NB4 (cell line): ENCODE measurements at regions not wholly inside any gene's neighbourhood (a gene's known extent, or its start where the extent isn't known, plus 50 kb on each side); places are given as distances from the start of the nearest gene placed in this dataset.

Source experiments
- DNase-seq: peaks from one replicate; pipeline ENCODE4 v3.0.0; 2010; ENCODE audit warnings: low read depth
- H3K4me3 ChIP-seq: one replicate; pipeline ENCODE4 v1.5.1; 2011; ENCODE audit warnings: mild to moderate bottlenecking, low read depth, low read length, moderate library complexity
- MAX ChIP-seq: IDR thresholded peaks from 2 replicates; pipeline ENCODE4 v1.6.1; 2011; ENCODE audit warnings: low read depth, low read length
- MYC ChIP-seq: IDR thresholded peaks from 2 replicates; pipeline ENCODE4 v1.6.1; 2011; ENCODE audit warnings: low read depth, low read length
- POLR2A ChIP-seq: IDR thresholded peaks from 2 replicates; pipeline ENCODE4 v1.6.1; 2011; ENCODE audit warnings: mild to moderate bottlenecking; ENCODE audit not compliant: insufficient read length; ENCODE audit errors: extremely low read depth
- TF ChIP-seq, protein P1 (sequence below): IDR thresholded peaks from one replicate; pipeline ENCODE4 v1.5.1; 2012; ENCODE audit warnings: low read depth, low read length

DNA sequence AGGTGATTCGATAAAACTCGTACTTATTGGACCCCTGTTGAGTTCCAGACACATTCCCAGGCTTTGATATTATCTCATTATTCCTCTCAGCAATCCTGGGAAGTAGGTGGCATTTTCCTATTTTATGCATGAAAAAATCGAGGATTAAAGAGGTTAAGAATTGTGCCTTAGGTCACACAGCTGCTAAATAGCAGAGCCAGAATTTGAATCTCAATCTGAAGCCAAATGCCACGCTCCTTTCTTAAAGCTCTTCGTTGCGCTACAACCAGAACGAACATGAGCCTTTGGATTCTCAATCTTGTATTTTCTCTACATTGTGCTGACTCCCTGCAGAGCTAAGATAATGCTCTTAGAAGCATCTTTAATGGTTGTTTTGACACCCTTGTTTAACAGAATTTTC is 527.8 kb upstream of the TLE4 start:
- H3K4me3 ChIP-seq = no peak overlapping the region
- TF ChIP-seq MAX = no peak
- TF ChIP-seq, protein P1, sequence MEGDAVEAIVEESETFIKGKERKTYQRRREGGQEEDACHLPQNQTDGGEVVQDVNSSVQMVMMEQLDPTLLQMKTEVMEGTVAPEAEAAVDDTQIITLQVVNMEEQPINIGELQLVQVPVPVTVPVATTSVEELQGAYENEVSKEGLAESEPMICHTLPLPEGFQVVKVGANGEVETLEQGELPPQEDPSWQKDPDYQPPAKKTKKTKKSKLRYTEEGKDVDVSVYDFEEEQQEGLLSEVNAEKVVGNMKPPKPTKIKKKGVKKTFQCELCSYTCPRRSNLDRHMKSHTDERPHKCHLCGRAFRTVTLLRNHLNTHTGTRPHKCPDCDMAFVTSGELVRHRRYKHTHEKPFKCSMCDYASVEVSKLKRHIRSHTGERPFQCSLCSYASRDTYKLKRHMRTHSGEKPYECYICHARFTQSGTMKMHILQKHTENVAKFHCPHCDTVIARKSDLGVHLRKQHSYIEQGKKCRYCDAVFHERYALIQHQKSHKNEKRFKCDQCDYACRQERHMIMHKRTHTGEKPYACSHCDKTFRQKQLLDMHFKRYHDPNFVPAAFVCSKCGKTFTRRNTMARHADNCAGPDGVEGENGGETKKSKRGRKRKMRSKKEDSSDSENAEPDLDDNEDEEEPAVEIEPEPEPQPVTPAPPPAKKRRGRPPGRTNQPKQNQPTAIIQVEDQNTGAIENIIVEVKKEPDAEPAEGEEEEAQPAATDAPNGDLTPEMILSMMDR = no peak
- no peak for TF ChIP-seq POLR2A
- no peak for TF ChIP-seq MYC
- DNase-seq = no peak

DNA sequence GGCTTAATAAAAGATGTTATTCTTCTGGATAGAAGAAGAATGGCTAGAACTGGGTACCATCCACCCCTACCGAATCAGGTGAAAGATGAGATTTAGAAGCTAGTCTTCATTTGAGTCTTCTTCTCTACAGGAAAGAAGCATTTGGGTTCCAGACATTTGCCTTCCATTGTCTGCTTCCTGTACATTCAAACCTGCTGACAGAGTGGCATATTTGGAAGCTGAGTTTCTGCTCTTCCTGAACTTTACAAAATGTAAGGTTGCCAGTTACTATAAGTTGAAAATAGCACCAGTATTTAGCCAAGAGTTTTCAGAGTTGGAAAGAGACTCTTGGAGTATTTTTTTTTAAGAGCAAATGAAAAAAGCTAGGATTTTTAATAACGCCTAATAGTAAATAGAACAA is 525.4 kb upstream of the TLE4 start:
- DNase-seq = no peak

DNA sequence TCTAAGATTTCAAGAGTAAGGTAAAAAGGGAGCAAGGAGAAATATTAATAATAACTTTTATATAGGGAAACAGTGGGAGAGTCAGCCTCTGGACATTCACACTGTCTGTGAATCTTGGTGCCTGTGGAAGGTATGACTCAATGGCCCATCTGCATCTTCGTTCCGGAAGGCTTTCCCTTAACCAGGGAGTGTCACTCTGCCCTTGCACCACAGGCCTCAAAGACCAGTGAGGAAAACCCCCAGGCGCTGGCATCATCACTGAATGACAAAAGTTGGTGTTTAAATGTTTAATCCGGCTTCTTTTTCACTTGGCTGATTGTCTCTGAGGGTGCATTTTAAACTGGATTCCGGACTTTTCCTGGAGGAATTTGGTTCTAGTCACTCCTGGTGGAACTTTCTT is 522.4 kb upstream of the TLE4 start:
- TF ChIP-seq POLR2A = no peak
- TF ChIP-seq MAX = no peak
- TF ChIP-seq MYC = no peak
- TF ChIP-seq, protein P1 = no peak
- DNase-seq = no peak
- no peak overlapping the region for H3K4me3 ChIP-seq

More for the DNA sequence above, 525.4 kb upstream of the TLE4 start:
- no peak overlapping the region for H3K4me3 ChIP-seq
- TF ChIP-seq, protein P1 = no peak
- no peak for TF ChIP-seq MYC
- no peak for TF ChIP-seq MAX
- no peak for TF ChIP-seq POLR2A

DNA sequence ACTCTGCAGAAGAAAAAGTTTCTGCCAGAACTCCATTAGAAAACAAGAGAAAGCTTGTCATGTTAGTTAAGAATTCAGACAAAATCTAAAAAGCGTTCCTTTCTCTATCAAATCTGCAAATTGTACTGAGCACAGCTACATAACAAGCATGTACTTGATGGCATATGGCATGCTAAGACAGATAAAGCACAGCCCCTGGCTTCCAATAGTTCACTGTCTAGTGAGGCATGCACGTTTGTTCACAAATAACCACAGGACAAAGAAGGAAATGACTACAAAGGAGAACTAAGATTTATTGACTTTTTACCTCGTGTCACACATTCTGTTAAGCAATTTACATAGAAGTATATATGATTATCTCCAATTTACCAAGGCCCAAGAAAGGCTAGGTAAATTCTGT is 518.2 kb upstream of the TLE4 start:
- TF ChIP-seq, protein P1 = no peak
- TF ChIP-seq POLR2A = no peak
- TF ChIP-seq MAX = no peak
- no peak for TF ChIP-seq MYC
- no peak overlapping the region for H3K4me3 ChIP-seq
- no peak for DNase-seq

DNA sequence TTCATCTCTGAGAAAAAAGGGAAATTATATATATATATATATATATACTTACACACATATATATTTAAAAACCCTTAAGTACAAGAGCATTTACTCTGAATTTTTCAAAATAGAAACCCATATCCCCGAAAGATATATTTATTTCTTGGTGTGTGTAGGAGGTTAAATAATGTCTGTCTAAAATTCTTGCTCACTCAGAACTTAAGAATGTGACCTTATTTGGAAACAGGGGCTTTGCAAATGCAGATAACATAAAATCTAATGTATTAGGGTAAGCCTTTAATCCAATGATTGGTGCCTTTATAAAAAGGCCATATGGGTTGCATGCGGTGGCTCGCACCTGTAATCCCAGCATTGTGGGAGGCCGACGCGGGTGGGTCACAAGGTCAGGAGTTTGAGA is 517.3 kb upstream of the TLE4 start:
- no peak overlapping the region for H3K4me3 ChIP-seq
- TF ChIP-seq, protein P1 = no peak
- TF ChIP-seq POLR2A (no peak), MAX (no peak), MYC (no peak)
- no peak for DNase-seq

GRCh38 chr9:79056041-79056440 is 515.7 kb upstream of the TLE4 start:
- DNase-seq = no peak
- H3K4me3 ChIP-seq = no peak overlapping the region
- no peak for TF ChIP-seq MAX
- no peak for TF ChIP-seq POLR2A
- TF ChIP-seq, protein P1 = no peak
- TF ChIP-seq MYC = no peak
